GM21381 (cell line): ENCODE measurements at regions not wholly inside any gene's neighbourhood (a gene's known extent, or its start where the extent isn't known, plus 50 kb on each side); places are given as distances from the start of the nearest gene placed in this dataset.
"Not testable (repeated sequence)": the region's sequence is repeated elsewhere in the genome, so short reads cannot be mapped to it uniquely, and the experiment has no call there.

ENCODE experiments used
- ATAC-seq: cut with Tn5 transposase; IDR thresholded peaks from one replicate; pipeline ENCODE4 v1.9.1; 2021; ENCODE audit warnings: mild to moderate bottlenecking, moderate library complexity; ENCODE audit not compliant: unreplicated experiment

- no peak for ATAC-seq
Observed at GRCh38 chr2:122570641-122571040, 815.2 kb downstream of the TSN start.

DNA sequence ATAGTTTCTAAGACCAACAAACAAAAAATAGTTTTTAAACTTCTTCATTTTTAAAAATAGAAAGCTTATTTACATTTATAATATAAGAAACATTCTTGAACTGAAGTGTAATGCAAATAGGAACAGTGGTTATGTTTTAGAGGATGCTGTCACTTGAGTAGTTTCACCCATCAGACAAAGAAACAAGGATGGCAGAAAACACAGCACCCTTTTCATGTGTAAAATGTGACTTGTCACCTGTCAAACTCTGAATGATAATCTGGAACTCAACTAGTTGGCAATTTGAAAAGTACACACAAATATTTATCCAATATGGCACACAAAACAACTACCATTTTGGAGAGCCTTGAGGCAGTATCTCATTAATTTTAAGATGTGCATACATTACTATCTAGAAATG, 816.0 kb downstream of the TSN start:
- not testable (repeated sequence) for ATAC-seq

- ATAC-seq, result no peak
Observed at GRCh38 chr2:122575076-122575475, 819.6 kb downstream of the TSN start.

GRCh38 chr2:122583159-122583917, 827.9 kb downstream of the TSN start:
- no peak for ATAC-seq

- no peak for ATAC-seq
Observed at GRCh38 chr2:122590524-122590923, 835.1 kb downstream of the TSN start.

- no peak for ATAC-seq
Observed at GRCh38 chr2:122595065-122595464, 839.6 kb downstream of the TSN start.

GRCh38 chr2:122596598-122596997, 841.1 kb downstream of the TSN start:
- no peak for ATAC-seq

DNA sequence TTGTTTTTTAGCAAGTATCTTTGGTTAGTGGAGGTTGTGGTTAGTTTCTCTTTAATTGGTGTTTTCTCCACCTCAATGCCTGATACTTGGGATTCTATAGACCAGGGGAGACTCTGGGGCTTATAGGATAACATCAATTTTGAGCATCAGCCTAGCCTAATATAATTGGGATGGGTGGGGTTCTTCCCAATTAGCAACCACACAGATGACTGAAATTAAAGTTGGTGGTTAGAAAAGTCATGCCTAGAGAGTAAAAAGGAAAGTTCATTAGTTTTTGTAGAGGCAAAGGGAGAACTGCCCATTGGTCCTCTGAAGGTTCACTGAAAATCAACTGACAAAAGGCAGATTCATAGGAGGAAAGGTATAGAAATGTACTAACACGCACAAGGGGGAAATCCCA, 843.3 kb downstream of the TSN start:
- no peak for ATAC-seq

DNA sequence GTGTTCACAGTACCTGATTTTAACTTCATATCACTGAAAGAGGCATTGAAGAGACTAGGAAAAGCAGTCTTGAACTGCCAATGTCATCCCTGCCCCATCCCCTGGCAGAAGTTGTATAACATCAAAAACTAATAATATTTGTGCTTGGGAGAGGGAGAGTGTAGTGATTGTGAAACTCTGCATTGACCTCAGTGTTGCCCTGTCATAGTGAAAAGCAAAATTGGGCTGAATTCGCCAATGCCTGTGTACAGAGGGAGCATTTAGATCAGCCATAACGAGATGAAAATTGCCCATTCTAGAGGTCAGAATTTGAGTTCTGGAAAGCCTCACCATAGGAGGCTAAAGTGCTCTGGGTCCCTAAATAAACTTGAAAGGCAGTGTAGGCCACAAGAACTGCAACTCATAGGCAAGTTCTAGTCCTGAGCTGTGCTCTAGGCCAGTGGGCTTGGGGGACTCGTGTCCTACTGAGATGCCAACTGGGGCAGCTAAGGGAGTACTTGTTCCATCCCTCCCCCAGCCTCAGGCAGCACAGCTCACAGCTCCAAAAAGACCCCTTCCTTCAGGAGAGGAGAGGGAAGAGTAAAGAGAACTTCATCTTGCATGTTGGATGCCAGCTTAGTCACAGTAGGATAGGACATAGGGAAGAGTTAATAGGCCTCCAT, 855.6 kb downstream of the TSN start:
- ATAC-seq, result no peak

DNA sequence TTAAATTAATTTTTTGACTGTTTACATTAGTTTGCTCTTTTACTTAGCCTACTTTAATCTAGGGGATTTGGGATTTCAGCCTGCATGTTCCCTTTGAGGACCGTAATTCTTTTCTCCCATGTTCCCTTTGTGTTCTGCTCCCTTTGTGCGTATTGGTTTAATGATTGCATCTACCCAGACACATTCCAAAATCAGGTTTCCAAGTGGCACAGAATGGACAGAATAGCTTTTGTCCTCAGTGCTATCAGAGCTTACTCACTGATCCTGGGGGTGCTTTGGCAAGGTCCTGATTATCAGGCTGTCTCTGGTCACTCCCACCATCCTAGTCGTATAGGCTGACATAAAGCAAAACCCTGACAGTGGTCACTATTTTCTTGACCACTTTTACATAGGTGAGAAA, 867.5 kb downstream of the TSN start:
- no peak for ATAC-seq

GRCh38 chr2:122627388-122627787, 871.9 kb downstream of the TSN start:
- no peak for ATAC-seq

- ATAC-seq, result no peak
Observed at GRCh38 chr2:122634256-122634655, 878.8 kb downstream of the TSN start.

- no peak for ATAC-seq
Observed at GRCh38 chr2:122634920-122635319, 879.5 kb downstream of the TSN start.

DNA sequence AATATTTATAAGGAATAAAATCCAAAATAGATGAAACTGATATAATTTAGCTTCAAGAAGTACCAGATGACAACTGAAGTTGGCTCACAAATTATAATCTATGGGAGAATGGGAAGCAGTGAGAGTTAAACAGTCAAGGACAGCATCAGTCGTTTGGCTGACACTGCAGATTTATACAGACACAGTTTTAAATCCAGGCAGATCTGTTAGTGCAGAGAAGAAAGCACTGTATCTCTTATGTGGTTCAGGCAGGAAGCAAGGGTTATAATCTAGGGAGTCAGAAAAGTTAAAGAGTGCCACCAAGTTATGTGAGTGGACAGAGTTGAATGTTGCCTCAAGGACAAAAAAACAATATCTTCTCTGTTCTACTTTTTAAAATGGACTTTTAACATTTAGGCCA, 880.2 kb downstream of the TSN start:
- ATAC-seq, result no peak

DNA sequence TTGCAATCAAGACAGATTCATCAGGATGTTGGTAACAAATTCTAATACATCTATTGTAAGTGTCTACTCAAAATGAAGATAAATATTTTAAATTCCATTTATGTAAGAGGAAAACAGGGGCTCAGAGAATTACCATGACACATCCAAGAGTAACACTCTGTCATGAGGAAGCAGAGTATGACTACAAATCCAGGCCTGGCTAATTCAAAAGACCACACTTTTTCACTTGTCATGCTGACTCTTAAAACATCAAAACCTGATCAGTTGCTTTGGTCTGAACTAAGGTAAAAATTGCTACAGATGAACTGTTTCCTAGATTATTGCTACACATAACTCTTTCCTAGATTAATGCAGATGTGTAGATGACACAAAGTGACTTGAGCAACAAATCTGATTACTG, 880.6 kb downstream of the TSN start:
- no peak for ATAC-seq

- no peak for ATAC-seq
Observed at GRCh38 chr2:122639176-122639575, 883.7 kb downstream of the TSN start.

DNA sequence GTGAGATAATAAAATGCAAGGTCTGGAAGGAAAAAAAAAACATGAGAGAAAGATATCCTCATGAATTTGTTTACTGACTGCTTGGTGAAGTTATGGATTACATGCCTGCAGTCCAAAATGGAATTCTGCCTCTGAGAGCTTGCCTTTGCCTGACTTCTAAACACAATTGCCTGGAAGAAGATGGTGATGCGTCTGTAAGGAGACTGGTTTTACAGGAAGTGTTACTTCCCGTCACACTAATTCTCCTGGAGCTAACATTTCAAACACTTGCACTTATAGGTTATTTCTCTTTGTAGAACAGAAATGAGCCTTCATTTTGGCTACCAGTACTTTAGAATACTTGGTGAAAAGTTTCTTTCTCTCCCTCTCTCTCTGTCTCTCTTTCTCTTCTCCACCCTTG, 884.3 kb downstream of the TSN start:
- ATAC-seq, result no peak

GRCh38 chr2:122643725-122644329, 888.4 kb downstream of the TSN start:
- no peak for ATAC-seq

GRCh38 chr2:122651236-122651635, 895.8 kb downstream of the TSN start:
- ATAC-seq, result no peak

- ATAC-seq, result no peak
Observed at GRCh38 chr2:122651780-122652179, 896.3 kb downstream of the TSN start.

- ATAC-seq, result no peak
Observed at GRCh38 chr2:122652670-122653069, 897.2 kb downstream of the TSN start.

DNA sequence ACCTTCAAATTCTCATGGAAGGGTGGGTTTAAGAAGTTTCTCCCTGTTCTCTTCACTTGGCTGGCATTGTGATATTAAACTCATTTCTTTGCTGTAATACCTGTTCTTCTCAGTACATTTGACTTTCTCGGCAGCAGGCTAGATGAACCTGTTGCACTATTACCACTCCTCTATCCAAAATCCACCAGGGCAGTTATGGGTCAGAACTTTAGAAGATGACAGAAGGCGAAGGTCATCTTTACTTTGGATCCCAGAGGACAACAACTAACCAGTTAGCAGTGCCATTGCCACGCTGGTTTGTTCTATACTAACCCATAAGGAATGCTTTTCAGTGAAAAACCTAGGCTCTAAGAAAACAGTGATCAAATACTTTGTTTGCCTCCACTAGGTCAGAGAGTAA, 901.0 kb downstream of the TSN start:
- no peak for ATAC-seq
